ENCODE measurements at regions not wholly inside any gene's neighbourhood (a gene's known extent, or its start where the extent isn't known, plus 50 kb on each side); places are given as distances from the start of the nearest gene placed in this dataset.
"Not testable (repeated sequence)": the region's sequence is repeated elsewhere in the genome, so short reads cannot be mapped to it uniquely, and the experiment has no call there.

DNA sequence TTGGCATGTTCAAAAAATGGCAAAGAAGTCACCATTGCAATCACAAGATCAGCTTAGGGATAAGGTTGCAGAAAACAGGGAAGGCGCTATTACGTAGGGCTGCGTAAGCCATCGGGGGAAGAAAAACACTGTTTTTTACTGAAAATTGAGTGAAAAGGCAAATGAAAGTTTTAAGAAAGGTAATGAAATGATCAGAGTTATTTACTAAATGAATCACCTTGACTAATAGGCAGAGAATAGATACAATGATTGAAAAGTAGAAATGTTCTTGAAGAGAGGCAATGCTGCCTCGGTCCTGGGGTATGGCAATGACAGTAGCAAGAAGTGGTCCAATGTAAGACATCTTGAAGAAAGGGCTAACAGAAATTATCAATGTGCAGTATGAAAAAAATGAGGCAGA, 1227.8 kb upstream of the ZEB2 start:
- no peak for DNase-seq

DNA sequence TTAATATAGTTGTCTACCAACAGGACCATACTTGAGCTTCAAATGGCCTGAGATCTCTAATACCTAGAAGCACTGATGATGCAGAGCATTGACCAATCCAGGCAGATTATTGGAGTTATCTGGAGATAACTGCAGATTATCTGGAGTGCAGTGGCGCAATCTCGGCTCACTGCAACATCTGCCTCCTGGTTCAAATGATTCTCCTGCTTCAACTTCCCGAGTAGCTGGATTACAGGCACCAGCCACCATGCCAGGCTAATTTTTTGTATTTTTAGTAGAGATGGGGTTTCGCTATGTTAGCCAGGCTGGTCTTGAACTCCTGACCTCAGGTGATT, 1225.4 kb upstream of the ZEB2 start:
- not testable (repeated sequence) for DNase-seq

DNA sequence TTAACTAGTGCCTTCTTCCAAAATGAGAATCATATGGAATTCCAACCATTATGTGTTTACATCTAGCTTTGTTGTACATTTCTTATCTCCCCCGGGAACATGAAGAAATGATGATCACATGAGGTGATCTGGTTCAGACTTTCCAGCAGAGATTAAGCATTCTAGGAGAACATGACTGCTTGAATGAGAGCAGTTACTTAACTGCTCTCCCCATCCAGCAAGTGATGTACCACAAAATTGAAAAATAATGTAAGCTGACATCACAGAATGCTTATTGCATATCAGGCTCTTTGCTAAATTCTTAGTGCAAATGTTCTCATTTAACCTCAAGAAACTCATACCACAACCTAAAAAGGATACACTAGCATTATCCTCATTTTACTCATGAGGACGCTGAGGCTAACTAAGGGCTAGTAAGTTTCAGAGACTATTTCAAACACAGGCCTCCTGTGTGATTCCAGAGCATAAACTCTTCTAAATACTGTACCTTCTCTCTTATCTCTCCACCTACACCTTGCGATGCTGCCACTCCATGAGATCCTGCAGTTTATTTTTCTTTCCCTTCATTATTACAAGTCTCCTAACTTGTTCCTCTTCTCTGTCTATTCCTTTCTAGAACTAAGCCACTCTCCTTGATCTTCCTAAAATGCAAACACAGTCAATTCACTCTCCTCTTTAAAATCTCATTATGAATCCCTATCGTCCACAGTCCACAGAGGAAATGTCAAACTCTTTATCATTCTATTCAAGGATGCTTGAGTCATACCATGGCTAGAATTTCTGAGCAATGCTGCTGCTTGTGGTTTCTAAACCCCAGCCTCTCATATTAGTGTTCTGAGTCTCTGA, 1224.8 kb upstream of the ZEB2 start:
- DNase-seq, result no peak

DNA sequence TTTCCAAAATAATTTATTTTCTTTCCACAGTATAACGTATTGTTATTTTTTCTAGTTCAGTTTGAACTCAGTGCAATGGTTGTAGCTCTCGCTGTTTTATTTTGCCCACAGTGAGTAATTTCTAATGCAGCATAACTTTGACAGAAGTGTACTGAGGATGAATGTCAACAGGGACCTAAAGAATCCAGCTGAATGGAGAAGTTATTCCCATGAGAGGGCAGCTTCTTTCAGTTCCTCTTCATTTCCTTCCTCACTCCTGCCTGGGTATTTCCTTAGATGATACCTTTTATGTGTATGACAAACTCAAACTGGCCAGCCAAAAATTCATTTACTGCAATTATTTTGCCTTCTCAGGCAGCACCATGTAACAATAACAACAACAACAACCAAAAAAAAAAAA, 1223.1 kb upstream of the ZEB2 start:
- DNase-seq, result no peak

DNA sequence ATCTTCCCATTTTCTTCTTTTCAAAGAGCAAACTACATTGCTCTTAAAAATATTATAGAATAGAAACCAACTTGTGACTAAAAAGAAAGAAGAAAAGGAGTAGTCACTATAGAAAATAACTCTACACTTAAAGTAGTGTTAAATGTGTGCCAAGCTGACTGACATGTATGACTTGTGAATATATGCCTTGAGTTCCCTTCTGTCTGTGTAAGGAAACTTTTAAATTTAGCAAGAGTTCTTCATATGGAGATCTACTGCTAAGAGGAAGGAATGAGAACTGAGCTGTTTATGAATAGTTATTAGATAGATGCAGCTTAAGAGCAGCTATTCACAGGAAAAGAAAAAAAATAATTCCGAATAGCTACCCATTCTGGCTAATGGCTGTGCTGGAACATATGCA, 1221.7 kb upstream of the ZEB2 start:
- DNase-seq, result no peak

DNA sequence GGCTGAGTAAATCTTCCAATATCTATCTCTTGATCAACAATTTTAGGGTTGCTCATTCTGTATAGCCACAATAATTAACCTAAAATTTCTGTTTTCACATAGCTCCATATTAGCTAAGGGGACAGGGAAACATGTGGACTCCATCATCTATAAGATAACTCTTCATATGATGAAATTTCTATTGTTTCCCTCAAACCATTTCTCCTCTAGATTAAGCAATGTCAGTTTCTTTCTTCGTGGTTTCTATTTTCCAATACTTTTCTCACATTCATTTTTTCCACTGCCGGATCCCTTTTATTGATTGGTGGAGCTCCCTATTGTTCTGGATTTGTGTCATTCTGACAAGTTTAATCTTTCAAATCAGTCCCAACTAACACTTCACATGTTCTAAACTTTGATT, 1221.3 kb upstream of the ZEB2 start:
- DNase-seq, result no peak

DNA sequence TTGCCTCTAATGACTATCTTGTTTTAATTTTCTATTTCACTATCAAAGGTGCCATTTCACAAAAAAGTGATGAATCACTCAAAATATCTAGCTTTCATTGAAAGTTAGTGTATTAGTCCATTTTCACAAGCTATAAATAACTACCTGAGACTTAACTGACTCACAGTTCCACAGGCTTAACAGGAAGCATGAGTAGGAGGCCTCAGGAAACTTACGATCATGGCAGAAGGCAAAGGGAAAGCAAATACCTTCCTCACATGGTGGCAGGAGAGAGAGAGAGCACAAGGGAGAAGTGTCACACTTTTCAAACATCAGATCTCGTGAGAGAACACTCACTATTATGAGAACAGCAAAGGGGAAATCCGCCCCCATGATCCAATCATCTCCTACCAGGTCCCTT, 1220.4 kb upstream of the ZEB2 start:
- no peak for DNase-seq

DNA sequence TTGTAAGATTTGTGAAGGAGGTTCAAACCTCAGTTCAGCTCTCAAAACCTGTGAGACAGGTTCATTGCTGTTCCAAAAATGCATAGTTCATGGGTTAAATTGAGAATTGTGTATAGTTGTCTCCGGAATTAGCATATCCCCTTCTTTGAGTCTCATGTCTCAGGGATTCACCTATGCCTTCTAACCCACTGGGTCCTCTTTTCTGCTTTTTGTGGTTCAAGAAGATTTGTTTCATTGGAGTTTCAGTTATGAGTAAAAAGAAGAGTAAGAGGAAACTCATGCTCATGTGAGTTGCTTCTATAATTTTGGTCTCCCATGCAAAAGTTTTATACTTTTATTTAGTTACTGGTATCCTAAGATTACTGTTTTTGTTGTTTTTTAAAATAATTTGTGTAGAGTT, 1219.8 kb upstream of the ZEB2 start:
- DNase-seq, result no peak

DNA sequence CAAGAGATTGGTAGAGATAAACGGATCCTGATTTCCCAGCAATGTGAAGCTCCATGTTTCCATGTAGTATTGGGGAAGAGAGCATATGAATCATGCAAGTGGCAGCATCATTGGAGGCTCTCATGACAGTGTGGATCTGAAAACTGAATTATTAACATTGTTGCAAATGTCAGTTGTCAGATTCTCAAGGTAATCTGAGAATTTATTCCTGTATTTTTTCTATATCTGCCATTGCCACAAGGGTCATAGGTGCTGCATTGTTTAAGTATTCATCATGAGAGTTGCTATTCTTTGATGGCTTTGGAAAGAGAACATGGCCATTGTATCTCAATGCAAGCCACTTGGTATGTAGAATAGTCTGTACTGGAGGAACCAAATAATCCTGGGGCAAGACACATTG, 1217.0 kb upstream of the ZEB2 start:
- no peak for DNase-seq

DNA sequence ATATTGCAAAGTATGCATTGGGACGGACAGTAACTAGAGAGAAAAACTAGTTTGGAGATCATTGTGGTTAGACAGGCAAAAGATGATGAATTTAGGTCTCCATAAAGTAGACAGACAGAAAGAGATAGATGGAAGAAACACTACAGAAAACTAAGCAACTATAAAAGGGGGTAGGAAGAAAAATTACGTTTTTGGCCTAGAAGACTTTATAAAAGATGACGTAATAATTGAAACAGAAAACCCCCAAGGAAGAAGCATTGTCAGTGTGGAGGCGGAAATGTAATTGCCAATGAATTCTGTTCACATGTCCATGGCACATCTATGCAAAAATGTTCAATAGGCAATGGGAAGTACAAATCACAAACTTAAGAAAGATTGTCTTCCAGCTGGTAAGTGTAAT, 1211.5 kb upstream of the ZEB2 start:
- no peak for DNase-seq

DNA sequence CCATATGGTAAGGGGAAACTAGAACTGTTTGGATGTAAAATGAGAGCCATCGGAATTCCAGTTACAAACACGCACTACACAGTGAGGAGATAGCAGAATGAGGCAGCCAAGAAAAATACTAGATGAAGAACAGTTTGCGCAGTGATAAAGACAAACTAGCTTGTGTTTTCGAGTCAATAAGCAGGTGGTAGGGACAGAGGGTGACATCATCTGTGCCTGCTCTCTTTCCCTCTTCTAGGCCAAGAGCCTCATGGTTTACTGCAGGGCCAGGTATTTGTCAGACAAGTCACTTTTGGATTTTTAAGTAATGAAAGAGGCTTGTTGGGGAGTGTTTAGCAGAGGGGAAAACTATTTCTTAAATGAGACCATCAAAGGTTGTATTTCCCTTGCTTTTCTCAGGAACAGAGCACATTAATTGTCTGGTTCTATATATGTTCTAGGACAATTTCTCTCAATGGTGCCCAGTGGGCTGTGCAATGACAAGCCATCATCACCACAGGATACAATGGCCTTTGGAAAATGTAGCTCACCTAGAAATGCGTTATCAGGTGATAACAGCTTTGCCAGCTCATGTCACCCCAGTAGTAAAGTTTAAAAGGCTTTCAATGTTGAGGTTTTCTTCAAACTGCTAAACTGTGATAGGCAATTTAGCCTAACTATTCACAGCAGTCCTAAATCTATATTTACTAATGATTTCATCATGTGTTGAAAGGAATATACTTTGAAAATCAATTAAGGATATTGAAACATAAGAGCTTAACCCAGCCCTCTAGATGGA, 1210.3 kb upstream of the ZEB2 start:
- no peak for DNase-seq

DNA sequence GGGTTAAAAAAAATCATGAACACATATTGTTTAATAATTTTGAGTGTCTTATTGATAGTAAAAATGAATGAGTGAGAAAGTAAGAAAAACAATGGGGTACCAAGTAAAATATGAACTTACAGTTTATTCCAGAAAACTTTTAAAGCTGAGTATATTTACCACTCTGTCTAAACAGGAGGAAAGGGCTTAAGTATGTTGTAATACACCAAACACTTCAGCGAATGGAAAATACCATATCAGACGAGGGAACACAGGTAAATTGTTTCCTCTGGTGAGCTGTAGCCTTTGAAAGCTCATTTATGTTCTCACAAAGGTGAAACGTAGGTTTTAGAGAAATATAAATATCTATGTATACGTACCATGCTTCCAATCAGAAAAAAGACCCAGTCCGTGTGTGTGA, 1209.6 kb upstream of the ZEB2 start:
- DNase-seq, result no peak

DNA sequence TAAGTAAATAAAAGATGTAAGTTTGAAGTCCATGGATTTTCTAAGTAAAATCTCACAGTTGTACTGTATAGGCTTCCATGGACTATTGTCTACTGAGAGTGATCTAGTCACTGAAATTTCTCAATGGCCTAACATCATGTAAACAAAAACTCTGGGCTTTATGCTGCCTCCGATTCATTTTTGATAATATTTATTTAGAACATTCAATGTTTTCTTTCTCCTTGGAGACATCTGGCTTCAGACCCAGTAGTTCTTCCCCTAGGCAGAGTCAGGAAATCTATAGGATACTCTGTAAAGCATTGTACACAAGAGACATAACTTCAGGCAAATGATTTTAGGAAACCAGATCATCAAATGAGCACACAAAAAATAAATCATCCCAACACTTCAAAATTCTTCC, 1208.6 kb upstream of the ZEB2 start:
- DNase-seq, result no peak

DNA sequence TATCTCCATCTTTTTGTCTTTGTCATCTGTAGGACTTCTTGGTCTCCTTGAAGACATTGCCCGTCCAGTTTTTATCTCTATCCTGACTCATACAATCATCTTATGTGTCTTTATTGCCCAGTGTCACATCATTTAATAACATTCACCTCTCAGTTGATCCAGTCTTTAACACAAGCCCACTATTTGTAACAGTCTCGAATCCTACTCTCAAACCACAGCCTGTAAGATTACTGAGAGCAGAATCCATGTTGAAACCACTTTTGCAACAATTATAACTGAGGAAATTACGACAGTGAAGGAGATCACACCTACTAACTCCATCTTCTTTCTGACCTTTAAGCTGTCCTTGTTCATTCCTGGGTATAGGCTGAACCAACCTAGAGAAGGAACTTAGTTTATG, 1206.0 kb upstream of the ZEB2 start:
- DNase-seq, result no peak

DNA sequence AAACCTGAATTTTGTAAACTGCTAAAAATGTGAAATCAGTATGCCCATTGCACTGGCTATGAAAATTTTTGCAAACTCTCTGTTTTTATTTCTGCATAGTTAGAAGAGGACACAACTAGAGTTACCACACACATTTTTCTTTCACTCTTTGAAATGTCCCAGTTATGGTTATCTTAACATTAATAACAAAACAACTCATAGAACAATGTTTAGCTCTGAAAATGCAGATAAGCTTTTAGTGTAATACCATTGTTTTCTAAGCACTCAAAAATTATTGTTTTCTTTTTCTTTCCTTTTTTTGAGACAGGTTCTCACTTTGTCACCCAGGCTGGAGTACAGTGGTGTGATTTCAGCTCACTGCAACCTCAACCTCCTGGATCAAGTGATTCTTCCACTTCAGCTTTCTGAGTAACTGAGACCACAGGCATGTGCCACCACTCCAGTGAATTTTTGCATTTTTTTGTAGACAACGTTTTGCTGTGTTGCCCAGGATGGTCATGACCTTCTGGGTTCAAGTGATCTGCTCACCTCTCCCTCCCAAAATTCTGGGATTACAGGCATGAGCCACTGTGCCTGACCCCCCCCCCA, 1204.5 kb upstream of the ZEB2 start:
- DNase-seq, result no peak

DNA sequence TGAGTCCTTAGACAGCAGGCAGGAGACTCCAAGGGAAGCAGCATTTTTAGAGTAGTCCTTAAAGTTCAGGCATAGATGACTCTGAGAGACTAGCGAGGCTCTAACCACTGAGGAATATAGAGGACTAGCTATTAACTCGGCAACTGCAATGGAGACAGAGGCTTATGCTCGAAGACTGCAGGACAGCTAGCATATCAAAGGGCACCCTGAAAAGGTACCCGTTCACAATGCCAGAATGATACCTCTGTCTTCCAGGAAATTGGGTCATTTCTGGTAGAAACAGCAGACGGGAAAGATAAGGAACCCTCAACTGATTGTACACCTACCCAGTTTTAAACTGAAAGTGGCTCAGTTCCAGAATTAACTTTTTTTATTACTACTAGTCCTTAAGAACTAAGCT, 1204.0 kb upstream of the ZEB2 start:
- no peak for DNase-seq

DNA sequence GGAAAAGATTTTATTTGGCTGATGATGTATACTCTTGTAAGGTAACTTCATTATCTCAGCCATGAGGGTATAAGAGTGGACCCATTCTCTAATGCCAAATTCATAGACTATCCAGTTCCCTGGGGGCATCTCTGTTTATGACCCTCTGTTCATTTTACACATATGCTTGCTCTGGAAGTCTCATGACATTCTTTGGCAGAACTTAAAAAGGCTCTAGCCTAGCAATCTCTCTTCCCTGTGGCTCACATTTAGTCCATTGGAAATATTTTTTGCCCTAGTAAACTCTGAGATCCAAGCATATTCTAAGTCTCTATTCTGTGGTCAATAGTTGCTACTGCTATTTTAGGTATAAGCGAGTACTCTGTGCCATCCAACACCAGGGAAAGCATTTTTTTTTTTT, 1201.8 kb upstream of the ZEB2 start:
- DNase-seq, result no peak

DNA sequence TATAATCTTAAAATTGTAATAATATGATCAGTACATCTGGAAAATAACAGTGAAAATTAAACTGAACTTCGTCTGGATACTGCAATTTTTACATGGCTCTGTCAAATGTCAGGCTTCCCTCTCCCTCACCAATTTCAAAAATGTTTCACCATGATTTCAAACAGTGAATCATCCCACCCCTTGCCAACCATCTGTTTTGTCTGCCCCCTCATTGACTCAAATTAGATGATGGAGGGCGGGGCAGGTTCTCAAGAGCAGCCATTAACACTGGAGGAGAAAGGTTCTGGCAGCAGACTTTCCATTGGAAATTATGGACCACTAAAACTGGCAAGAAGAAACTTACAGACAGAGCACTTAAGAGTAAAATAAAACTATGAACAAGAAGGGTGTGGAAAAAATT, 1195.7 kb upstream of the ZEB2 start:
- DNase-seq, result no peak

DNA sequence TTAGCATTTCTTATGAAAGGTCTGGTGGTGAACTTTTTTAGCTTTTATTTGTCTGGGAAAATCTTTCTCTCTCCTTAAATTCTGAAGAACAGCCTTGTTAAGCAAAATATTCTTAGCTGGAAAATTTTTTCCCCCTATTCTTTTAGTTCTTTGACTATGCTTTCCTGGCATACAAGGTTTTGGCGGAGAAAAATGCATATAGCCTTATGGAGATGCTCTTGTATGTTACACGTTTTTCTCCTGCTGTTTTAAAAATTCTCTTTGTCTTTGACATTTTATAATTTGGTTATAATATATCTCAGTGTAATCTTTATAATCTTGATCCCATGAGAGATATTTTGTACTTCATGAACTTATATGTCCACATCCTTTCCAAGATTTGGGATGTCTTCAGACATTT, 1190.4 kb upstream of the ZEB2 start:
- no peak for DNase-seq

DNA sequence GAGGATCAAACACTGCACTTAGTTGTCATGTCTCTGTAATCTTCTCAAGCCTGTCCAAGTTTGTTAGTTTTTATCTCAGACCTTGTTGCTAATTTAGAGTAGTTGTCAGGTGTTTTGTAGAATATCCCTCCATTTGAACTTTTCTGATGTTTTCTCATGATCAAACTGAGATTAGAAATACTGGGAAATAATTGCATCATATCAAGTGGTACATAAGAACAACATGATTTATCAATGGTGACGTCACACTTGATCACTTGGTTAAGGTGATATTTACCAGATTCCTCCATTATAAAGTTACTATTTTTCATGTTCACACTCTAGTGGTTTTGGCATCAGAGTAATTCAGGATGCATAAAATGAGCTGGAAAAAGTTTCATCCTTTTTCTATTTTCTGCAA, 1182.4 kb upstream of the ZEB2 start:
- DNase-seq, result no peak

DNA sequence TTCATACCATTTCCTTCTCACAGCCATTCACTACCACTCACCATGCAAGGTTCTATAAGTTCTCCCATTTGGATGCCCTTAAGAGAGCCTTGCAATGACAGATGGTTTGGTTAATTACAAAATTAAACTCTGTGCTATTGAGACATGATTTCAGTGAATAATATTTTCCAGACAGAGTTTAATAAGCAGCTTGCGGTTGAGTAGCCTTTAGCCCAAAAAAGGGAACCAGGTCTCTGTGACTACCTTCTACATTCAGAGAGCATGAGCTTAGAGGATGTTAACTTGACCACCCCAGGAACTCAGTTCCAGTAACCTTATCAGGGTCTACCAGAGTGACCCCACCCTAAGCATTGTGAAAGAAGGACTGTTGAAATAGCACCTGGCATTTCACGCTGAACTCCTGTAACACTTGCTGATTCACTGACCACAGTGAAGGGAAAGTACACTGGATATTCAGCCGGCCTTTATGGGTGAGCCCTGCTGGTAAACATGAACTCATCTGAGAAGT, 1173.1 kb upstream of the ZEB2 start:
- DNase-seq, result no peak

DNA sequence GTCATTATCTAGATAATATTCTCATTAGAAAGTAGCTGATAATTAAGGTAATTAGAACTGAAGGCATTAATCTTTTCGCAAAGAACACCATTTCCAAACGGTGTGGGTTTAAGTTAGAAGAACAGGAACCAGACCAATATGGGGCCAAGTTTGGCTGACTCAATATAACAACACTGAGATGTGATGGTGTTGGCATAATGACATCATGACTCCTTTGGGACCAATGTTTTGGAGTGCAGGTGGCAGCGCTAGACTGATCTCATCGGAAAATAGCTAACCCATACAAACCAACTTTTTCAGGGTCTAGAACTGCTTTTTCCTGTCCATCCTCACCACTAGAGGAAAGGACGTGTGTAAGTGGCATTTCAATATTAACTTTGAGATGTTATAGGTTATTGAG, 1171.7 kb upstream of the ZEB2 start:
- DNase-seq, result no peak

DNA sequence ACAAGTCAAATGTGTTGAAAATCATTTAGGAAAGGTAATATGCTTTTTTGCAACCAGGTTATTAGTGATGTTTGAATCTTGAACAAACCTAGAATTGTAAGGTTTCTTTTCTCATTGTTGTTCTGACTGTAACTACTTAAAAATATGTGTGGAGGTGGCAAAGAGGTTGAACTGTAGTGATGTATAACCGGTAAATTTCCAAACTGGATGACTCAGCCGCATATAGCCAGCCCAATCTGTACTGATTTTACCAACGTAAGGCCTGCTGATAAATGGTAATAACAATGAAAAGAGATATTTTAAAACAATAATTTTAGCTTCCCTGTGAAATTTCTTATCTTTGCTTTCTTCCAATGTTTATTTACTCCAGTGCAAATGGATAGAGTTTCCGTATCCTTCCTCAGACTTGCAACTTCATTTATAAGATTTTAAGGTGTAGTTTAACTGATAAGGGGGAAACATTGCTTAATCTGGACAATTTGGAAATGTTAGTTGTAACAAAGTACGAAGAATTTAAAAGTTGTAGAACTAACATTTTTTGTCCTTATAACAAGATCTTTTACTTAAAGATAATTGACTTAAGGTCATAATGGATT, 1170.4 kb upstream of the ZEB2 start:
- DNase-seq, result no peak

DNA sequence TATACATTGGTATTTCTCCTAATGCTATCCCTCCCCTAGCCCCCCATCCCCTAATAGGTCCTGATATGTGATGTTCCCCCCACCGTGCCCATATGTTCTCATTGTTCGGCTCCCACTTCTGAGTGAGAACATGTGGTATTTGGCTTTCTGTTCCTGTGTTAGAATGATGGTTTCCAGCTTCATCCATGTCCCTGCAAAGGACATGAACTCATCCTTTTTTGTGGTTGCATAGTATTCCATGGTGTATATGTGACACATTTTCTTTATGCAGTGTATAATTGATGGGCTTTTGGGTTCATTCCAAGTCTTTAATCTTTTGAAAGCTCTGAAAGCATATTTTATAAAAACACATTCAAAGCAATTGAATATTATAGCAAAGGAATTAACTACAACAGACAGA, 1169.4 kb upstream of the ZEB2 start:
- DNase-seq, result no peak
